ENCODE measurements at regions not wholly inside any gene's neighbourhood (a gene's known extent, or its start where the extent isn't known, plus 50 kb on each side); places are given as distances from the start of the nearest gene placed in this dataset.
A peak's percentile ranks its signal among the peaks of the same experiment; 100 is the strongest.

DNA sequence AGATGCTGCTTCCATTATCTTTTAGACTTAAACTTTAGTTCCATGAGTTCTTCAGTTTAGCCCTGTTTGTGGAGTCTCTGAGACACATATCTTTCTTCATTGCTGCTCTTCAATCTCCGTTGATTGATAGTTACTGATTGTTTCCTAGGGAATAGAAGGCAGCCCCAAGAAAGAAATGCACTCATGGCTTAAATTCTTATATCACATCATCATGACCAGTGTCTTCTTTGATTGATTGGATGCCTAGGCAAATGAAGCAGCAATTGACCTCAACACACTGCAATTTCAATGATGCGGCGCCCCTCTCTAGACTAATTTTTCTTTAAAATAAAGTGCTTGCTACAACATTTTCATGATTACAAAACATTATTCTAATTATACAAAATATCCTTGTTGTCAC lies 576.5 kb upstream of the VSTM2A start:
- DNase-seq (ENCODE audit: low spot score): no peak

DNA sequence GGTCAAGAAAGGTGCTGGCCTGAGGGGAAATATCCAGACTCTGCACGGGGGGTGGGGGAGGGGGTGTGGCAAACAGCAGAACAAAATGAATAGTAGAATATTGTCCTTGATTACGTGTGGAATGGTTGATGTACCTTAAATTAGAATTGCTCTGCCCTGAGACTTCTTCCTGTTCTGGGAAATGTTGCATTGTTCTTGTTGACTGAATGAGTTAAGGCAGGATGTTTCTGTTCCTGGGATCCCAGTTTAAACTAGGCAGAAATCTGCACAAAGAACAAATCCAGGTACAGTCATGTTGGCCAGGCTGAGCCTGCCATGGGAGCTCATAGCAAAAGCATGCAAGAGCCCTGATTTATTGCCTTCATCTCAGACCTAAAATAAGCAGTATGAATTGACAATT lies 558.7 kb upstream of the VSTM2A start:
- no peak for DNase-seq (ENCODE audit: low spot score)

DNA sequence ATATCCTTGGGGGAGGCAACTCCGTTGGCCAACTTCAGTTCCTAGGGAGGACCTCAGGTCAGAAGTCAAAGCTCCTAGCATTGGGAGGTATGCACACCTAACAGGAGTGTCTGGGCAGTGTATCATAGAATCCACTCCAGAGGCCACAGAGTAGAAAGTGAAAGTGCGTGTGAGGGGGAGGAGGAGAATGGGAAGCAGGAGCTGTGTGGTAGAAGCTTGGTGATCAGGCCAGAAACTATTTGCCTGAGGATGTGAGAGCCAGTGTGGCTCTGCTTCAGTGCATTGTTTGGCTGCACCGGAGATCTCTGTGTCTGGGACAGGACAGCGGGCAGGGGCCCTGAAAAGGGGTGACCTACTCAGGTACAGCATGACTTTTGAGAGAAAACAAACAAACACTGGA lies 557.4 kb upstream of the VSTM2A start:
- DNase-seq (ENCODE audit: low spot score): no peak

GRCh38 chr7:53988376-53988775 lies 553.8 kb upstream of the VSTM2A start:
- DNase-seq (ENCODE audit: low spot score): no peak

DNA sequence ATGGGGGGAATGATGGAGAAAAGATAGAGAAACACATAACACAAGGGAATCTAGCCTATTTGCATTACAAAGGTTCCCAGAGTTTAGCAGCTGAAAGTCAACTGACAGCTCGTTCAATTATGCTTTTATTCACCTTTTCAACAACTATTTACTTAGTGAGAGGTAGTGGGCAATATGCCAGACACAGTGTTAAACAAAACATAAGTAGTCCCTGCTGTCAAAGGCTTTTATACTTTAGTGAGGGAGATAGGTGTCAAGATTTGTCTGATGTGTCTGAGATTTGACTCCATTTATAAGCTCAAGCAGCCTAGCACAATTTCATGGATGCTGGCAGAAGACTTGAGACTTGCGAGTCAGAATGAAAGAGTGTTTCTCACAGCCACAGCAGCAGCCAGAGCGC lies 549.0 kb upstream of the VSTM2A start:
- no peak for DNase-seq (ENCODE audit: low spot score)

GRCh38 chr7:53996876-53997275 lies 545.3 kb upstream of the VSTM2A start:
- DNase-seq (ENCODE audit: low spot score): no peak

DNA sequence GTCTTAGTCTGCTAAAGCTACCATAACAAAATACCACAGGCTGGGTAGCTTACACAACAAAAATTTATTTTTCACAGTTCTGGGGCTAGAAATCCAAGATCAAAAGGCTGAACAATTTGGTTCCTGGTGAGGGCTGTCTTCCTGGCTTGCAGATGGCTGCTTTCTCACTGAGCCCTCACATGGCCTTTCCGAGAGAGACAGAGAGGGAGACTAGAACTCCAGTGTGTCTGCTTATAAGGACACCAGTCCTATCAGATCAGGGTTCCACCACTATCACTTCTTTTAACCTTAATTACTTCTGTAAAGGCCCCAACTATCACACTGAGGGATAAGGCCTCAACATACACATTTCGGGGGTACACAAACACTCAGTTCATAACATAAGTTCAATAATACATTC lies 527.4 kb upstream of the VSTM2A start:
- no peak for DNase-seq (ENCODE audit: low spot score)

DNA sequence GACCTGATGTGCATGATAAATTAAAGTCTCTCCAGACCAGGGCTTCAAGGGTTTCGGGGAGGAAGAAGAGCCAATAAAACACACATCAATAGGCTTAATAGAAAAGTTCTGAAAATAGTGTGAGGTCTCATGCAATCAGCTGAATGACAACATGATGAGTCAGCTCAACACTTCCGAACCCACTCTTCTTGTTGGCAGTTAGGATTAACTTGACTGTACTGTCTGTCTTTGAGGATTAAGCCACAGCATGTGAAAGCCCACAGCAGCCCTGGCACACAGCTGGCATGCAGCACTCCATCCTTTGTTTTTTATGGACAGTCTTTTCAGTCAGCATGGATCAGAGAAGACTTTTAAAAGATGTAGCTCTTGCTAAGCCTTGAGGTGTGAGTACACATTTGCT lies 526.9 kb upstream of the VSTM2A start:
- no peak for DNase-seq (ENCODE audit: low spot score)

- no peak for DNase-seq (ENCODE audit: low spot score)
Observed at GRCh38 chr7:54037873-54038272, 504.3 kb upstream of the VSTM2A start.

- no peak for DNase-seq (ENCODE audit: low spot score)
Observed at GRCh38 chr7:54060643-54061042, 481.5 kb upstream of the VSTM2A start.

DNA sequence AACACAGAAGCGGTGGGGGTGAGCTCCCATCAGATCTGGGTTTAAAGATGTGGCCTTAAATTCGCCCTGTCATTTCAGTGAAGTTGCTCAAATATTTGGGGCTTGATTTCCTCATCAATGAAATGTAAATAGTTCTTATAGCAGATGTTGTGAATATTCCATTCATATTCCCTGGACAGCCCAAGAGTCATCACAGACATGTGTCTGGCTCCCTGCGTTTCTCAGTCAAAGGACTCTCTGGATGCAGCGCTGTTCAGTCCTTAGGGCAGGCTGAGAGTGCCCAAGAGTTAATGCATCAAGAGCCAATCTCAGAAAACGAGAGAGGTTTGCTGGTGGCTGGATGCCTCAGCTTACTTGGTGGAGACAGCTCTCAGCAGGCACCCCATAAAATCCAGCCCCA lies 475.5 kb upstream of the VSTM2A start:
- no peak for DNase-seq (ENCODE audit: low spot score)

- DNase-seq (ENCODE audit: low spot score): no peak
Observed at GRCh38 chr7:54069843-54070242, 472.3 kb upstream of the VSTM2A start.

DNA sequence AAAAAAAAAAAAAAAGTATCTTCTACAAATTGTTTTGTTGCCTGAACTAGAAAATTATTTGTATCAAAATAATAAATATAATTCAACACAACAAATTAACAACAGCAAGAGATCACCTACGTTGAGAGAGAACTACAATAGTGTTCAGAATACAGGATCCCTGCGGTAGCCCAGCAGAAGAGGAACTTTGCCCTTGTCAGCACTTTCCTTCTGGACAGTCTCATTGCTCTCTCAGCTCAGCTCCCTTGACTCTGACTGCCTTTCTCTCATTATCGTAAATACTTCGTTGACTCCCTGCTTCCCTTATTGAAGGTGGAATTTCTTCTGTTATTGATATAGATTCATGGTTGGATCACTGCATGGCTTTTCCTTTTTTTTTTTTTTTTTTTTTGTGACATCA lies 469.5 kb upstream of the VSTM2A start:
- DNase-seq (ENCODE audit: low spot score): no peak

GRCh38 chr7:54076616-54077015 lies 465.6 kb upstream of the VSTM2A start:
- no peak for DNase-seq (ENCODE audit: low spot score)

GRCh38 chr7:54080525-54080924 lies 461.6 kb upstream of the VSTM2A start:
- DNase-seq (ENCODE audit: low spot score): peak; percentile 92

- DNase-seq (ENCODE audit: low spot score): peak; percentile 93
Observed at GRCh38 chr7:54080971-54081370, 461.2 kb upstream of the VSTM2A start.

- no peak for DNase-seq (ENCODE audit: low spot score)
Observed at GRCh38 chr7:54084340-54084739, 457.8 kb upstream of the VSTM2A start.

DNA sequence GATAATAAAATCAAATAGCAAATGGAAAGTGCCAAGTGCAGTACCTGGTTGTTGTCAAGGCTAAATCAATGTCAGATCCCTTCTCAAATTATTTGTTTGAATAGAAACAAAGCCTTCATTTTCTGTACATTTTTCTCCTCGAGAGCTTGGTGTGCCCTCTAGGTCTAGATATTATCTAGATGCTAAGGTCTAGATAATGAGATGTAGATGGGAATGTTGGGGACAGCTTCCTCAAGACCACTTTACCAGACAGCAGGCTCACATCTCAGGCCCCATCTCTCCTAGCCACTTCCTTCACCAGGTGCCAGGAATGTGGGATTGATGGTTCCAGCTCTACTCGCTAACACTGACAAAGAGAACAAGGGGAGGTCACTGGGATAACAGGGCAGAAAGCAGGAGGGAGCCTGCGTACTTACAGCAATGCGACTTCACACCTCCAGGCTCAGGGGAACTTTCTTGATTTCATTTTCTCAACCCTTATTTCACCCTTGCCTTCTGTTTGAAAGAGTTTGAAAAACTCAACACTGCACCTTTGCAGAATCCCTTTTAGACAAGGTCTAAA lies 451.4 kb upstream of the VSTM2A start:
- peak; percentile 96 for DNase-seq (ENCODE audit: low spot score)

DNA sequence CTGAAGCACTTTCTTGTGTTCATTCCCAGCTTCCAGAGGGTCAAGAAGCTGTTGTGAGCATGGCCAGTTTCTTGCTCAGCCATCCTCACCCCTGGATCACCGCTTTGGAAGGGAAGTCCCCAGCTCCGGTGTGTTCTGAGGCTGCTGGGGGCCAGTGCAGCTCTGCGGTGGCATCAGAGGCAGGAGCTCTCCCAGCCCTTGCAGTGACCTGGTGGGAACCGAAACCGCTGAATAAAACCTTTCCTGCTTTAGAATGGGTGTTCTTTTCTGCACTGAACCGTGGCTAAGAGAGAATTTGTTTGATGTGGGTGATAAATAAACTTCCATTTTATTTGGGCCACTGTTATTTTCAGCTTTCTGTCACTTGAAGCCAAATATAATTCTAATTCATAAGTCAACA lies 450.9 kb upstream of the VSTM2A start:
- DNase-seq (ENCODE audit: low spot score): no peak

DNA sequence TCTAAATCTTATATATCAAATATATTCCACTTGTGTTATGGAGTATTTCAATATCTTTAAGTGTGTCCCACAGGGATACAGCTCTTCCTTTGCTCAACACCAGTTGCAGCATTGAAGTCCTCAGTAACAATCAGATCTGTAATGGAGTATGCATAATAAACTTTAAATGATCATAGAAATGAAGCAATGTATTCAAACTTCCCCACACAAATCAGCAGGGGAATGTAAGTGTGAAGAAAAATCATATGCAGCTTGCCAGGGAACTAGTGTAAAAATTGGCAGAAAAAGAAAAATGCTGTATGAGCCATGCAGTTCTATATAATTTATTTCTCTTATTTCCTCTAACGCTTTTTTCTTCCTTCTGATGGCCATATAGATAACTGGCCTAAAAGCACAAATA lies 444.3 kb upstream of the VSTM2A start:
- DNase-seq (ENCODE audit: low spot score): no peak

DNA sequence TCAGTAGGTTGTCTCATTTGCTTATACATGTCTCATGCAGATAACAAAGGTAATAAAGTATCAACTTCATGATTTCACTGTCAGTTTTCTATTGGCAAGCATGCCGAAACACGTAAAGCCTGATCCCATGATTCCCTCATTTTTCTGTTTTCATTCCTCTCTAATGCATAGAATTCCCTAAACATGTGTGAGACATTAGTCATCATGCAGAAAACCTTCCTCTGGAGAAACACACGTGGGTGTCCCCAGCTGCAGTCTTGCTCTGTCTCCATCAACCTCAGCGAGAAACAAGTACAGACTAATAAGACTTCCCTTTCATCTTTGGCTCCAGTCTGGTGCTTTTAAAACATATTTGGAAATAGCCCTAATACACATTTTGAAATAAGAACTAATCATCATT lies 432.7 kb upstream of the VSTM2A start:
- no peak for DNase-seq (ENCODE audit: low spot score)

DNA sequence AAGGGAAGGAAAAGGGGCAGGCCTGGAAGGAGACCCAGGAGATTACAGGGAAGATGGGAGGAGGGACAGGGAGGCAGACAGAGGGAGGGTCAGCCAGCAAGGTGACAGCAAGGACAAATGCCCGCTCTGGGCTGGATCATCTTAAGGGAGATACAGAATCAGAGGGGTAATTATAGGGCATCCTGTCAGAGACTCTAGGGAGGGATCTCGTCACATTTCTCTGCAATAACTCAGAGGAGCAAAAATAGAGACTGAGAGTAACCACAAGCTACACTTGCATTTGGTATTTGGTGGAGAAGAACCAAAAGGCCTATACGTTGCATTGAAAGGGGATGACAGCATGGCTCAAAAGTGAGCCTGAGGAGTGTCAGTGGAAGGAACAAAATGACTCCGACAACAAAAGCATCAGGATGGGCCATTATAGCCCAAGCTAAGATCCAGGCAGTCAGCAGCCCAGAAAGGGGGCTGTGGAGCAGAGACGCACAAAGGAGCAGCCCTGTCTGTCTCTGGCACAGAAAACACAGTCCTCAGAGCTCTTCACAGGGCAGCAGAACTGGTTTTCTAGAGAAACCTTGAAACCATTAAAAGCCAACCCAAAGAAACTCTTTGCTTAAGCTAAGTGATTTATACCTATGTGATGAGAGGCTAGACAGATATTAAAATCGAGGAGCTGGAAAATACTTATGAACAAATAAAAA lies 430.2 kb upstream of the VSTM2A start:
- peak; percentile 44 for DNase-seq (ENCODE audit: low spot score)

DNA sequence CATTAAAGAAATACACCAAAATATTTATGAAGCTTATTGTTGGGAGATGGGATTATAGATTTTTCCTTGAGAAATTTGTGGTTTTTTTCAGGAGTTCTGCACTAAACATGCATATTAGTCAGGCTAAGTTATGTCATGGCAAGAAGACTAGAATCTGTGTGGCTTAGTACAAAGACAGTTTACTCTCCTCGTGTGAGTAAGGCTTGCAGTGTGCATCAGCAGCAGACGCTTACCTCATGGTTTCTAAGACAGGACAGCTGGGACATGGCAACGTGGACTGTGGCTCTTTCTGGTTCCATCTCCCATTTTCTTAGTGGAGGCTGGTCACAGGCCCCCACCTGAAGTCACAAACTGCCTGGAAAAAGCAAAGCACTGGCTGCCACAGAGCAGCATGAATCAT lies 429.6 kb upstream of the VSTM2A start:
- no peak for DNase-seq (ENCODE audit: low spot score)

Measured in SK-N-DZ (cell line).